ENCODE measurements at regions not wholly inside any gene's neighbourhood (a gene's known extent, or its start where the extent isn't known, plus 50 kb on each side); places are given as distances from the start of the nearest gene placed in this dataset.
"Not testable (repeated sequence)": the region's sequence is repeated elsewhere in the genome, so short reads cannot be mapped to it uniquely, and the experiment has no call there.

DNA sequence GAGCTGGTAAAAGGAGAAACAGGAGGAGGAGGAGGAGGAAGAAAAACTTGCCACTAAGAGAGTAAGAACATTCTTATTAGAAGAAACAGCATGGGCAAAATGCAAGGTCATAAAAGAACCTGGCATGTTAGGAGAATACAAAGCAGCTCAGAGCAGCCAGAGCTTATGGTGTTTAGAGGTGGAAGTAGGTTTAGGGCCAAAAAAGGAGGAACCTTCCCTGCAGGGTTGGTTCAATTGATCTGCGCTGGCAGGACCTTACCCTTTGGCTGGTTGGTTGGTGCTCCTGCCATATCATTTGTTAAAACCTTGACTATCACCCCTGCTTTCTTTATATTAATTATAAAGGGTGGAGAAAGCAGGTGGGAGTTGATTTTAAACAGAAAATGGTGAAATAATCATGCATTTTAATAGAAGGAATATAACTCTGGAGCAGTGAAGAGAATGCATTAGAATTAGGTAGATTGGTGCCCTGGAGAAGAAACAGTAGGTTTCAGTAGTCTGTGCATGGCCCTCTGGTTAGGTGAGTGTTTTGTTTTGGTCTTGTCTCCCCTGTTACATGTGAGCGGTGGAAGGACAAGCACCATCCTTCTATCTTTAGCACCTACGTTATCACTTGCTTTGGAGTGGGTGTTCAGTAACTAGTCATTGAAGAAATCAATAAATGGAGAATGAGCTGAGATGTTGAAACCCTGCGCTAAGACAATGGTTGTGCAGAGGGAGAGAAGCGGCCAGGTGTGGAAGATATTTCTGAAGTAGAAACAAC, 110.4 kb upstream of the NGF start:
- intact Hi-C loops (cut with DNase I; ENCODE audit: low total_unique reads) = no loop called here
- no peak for DNase-seq
- 91 to 92% (median 92%) methylated on average over 5 of the region's 5 CpGs for WGBS, 5 donors

DNA sequence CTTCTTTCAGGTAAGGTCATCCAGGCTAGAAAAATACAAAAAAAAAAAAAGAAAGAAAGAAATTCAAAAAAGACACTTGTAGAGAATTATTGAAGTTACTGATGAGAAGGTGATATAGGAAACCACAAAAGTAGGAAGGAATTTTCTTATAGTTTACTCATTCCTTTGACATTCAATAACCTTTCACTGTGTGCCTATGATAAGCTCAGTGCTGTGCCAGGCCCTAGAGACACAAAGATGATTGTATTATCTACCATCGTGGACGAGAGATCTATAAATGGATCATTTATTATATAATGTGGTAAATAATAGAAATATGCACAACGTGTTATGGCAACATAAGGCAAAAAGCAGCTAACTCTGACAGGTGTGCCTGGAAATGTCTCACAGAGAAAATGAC, 109.6 kb upstream of the NGF start:
- Histone ChIP-seq H3K27ac (no peak overlapping the region), H3K4me3 (no peak overlapping the region), H3K36me3 (no peaks in the 10 kb centered on the region), H3K4me1 (no peaks in the 10 kb centered on the region), H3K27me3 (replicated peaks in 1 of 7) (no peaks in the 10 kb centered on the region), H3K9me3 (no peaks in the 10 kb centered on the region)
- 45 to 85% (median 71%) methylated on average over 3 of the region's 3 CpGs for WGBS, 5 donors
- TF ChIP-seq POLR2A (IDR thresholded peaks at IDR 0.05) = no peak
- TF ChIP-seq, protein P1, sequence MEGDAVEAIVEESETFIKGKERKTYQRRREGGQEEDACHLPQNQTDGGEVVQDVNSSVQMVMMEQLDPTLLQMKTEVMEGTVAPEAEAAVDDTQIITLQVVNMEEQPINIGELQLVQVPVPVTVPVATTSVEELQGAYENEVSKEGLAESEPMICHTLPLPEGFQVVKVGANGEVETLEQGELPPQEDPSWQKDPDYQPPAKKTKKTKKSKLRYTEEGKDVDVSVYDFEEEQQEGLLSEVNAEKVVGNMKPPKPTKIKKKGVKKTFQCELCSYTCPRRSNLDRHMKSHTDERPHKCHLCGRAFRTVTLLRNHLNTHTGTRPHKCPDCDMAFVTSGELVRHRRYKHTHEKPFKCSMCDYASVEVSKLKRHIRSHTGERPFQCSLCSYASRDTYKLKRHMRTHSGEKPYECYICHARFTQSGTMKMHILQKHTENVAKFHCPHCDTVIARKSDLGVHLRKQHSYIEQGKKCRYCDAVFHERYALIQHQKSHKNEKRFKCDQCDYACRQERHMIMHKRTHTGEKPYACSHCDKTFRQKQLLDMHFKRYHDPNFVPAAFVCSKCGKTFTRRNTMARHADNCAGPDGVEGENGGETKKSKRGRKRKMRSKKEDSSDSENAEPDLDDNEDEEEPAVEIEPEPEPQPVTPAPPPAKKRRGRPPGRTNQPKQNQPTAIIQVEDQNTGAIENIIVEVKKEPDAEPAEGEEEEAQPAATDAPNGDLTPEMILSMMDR (IDR thresholded peaks at IDR 0.05 in 8 of 11, conservative IDR thresholded peaks at IDR 0.05 in 3 of 11) = no peak
- TF ChIP-seq POLR2AphosphoS5 (IDR thresholded peaks at IDR 0.05) = no peak
- DNase-seq = no peak
- intact Hi-C loops (cut with DNase I; ENCODE audit: low total_unique reads) = no loop called here

More for the DNA sequence above, 110.4 kb upstream of the NGF start:
- no peaks in the 10 kb centered on the region for H3K9me3 ChIP-seq
- H3K27me3 ChIP-seq (replicated peaks in 1 of 7) = no peaks in the 10 kb centered on the region
- no peak overlapping the region for H3K4me3 ChIP-seq
- H3K4me1 ChIP-seq = no peaks in the 10 kb centered on the region
- TF ChIP-seq, protein P1 (IDR thresholded peaks at IDR 0.05 in 8 of 11, conservative IDR thresholded peaks at IDR 0.05 in 3 of 11) = no peak
- TF ChIP-seq POLR2AphosphoS5 (IDR thresholded peaks at IDR 0.05) (no peak), POLR2A (IDR thresholded peaks at IDR 0.05) (no peak)
- H3K36me3 ChIP-seq = no peaks in the 10 kb centered on the region
- H3K27ac ChIP-seq = no peak overlapping the region

DNA sequence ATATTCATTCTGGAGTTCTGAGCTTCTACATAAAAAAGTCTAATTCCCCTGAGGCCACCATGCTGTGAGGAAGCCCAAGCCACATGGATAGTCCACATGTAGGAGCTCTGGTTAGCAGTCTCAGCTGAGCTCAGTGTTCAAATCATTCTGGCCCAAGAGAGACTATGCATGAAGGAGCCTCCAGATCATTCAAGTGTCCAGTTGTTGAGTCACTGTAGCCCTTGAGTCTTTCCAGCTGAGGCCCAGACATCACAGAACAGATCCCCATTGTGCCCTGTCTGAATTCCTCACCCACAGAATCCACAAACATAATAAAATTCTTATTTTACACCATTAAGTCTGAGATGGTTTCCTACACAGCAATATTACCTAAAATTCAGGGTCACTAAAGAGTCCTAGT, 107.0 kb upstream of the NGF start:
- Histone ChIP-seq H3K4me3 (no peak overlapping the region), H3K4me1 (no peaks in the 10 kb centered on the region), H3K27me3 (replicated peaks in 1 of 7) (no peaks in the 10 kb centered on the region), H3K9me3 (no peaks in the 10 kb centered on the region), H3K27ac (no peak overlapping the region), H3K36me3 (no peaks in the 10 kb centered on the region)
- TF ChIP-seq POLR2A (IDR thresholded peaks at IDR 0.05) = no peak
- TF ChIP-seq POLR2AphosphoS5 (IDR thresholded peaks at IDR 0.05) = no peak
- TF ChIP-seq, protein P1 (IDR thresholded peaks at IDR 0.05 in 8 of 11, conservative IDR thresholded peaks at IDR 0.05 in 3 of 11) = no peak
- DNase-seq = no peak
- intact Hi-C loops (cut with DNase I; ENCODE audit: low total_unique reads) = no loop called here

DNA sequence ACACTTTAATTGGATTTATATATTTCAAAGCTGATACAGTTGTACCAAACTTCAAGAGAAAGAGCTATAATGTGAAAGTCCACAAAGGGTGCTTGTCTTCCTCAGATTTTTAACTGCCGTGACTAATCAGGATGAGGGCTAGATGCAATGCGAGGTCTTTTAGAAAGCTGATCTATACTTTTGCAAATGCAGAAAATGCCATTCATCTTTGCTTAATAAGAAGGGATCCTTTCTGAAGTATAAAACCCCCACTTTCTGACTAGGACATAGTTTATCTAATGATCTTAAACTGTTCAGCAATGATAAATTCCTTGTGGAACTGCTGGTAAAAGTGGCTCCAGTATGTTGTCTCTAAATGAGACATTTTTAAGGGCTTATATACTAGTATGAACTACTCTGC, 102.7 kb upstream of the NGF start:
- WGBS, 5 donors = 77 to 94% (median 88%) methylated on average over 2 of the region's 2 CpGs
- TF ChIP-seq POLR2AphosphoS5 (IDR thresholded peaks at IDR 0.05) = no peak
- TF ChIP-seq, protein P1 (IDR thresholded peaks at IDR 0.05 in 8 of 11, conservative IDR thresholded peaks at IDR 0.05 in 3 of 11) = no peak
- no peak for TF ChIP-seq POLR2A (IDR thresholded peaks at IDR 0.05)
- no peaks in the 10 kb centered on the region for H3K9me3 ChIP-seq
- no peaks in the 10 kb centered on the region for H3K27me3 ChIP-seq (replicated peaks in 1 of 7)
- H3K4me3 ChIP-seq = no peak overlapping the region
- H3K36me3 ChIP-seq = no peaks in the 10 kb centered on the region
- no peaks in the 10 kb centered on the region for H3K4me1 ChIP-seq
- intact Hi-C loops (cut with DNase I; ENCODE audit: low total_unique reads) = no loop called here
- no peak for DNase-seq
- H3K27ac ChIP-seq = no peak overlapping the region

DNA sequence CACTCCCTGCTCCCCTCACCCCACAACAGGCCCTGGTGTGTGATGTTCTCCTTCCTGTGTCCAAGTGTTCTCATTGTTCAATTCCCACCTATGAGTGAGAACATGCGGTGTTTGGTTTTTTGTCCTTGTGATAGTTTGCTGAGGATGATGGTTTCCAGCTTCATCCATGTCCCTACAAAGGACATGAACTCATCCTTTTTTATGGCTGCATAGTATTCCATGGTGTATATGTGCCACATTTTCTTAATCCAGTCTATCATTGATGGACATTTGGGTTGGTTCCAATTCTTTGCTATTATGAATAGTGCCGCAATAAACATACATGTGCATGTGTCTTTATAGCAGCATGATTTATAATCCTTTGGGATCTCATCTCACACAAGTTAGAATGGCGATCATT, 101.5 kb upstream of the NGF start:
- WGBS, 5 donors = 91 to 96% (median 93%) methylated on average over 3 of the region's 3 CpGs
- H3K27me3 ChIP-seq (replicated peaks in 1 of 7); H3K4me1 ChIP-seq; DNase-seq; intact Hi-C loops (cut with DNase I; ENCODE audit: low total_unique reads); H3K27ac ChIP-seq; H3K4me3 ChIP-seq; H3K9me3 ChIP-seq; H3K36me3 ChIP-seq: not testable (repeated sequence)
